ENCODE measurements at regions not wholly inside any gene's neighbourhood (a gene's known extent, or its start where the extent isn't known, plus 50 kb on each side); places are given as distances from the start of the nearest gene placed in this dataset.

GRCh38 chr10:29925771-29926692 lies 133.4 kb downstream of the JCAD start:
- H3K36me3 ChIP-seq (ENCODE audit: control insufficient read depth, insufficient read depth, low read length) = no peaks in the 10 kb centered on the region
- H3K4me3 ChIP-seq (ENCODE audit: extremely low read depth, insufficient read depth, low read length, poor library complexity, severe bottlenecking) = no peak overlapping the region
- H3K27ac ChIP-seq (ENCODE audit: low read depth, low read length, severe bottlenecking) = no peak overlapping the region
- peaks cover 7% of the 10 kb centered on the region for H3K9me3 ChIP-seq (ENCODE audit: control insufficient read depth, low read length)
- 84 to 86% methylated on average over 6 to 9 of the region's 12 CpGs for WGBS, 2 experiments (ENCODE audit: insufficient coverage in 2 of 2)
- H3K4me1 ChIP-seq (ENCODE audit: control insufficient read depth, insufficient read depth, low read length, poor library complexity, severe bottlenecking) = peaks cover 23% of the 10 kb centered on the region

- 70 to 88% methylated on average over 1 of the region's 3 CpGs for WGBS, 2 experiments (ENCODE audit: insufficient coverage in 2 of 2)
- Histone ChIP-seq H3K4me3 (ENCODE audit: extremely low read depth, insufficient read depth, low read length, poor library complexity, severe bottlenecking) (no peak overlapping the region), H3K27ac (ENCODE audit: low read depth, low read length, severe bottlenecking) (no peak overlapping the region)
Measured at GRCh38 chr10:29924436-29924835, 134.9 kb downstream of the JCAD start.

DNA sequence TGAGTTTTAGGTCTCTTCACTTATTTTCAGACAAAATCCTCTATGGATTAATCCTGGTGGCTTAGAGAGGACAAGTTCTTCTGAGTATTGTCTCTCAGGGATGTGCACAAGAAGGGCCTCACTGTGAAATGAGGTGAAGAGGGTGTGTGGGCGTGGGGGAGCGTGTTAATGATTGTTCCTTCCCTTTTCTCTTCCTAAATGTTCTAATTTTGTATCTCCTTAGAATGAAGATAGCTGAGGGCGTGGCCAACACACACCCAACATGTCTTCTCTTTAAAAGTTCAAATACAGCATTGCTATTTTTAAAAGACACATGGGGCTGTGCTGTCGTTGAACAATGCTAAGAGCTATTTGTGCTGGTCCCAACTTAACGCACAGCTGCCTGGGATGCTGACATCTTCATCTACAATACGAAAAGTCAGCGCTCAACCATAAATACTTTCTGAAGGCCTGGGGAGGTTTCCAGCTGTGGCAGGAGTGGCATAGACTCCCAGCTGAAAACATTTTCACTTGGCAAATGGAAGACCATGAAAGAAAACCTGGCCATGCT lies 135.9 kb downstream of the JCAD start:
- H3K27ac ChIP-seq (ENCODE audit: low read depth, low read length, severe bottlenecking) = no peak overlapping the region
- H3K9me3 ChIP-seq (ENCODE audit: control insufficient read depth, low read length) = peaks cover 7% of the 10 kb centered on the region
- peaks cover 23% of the 10 kb centered on the region for H3K4me1 ChIP-seq (ENCODE audit: control insufficient read depth, insufficient read depth, low read length, poor library complexity, severe bottlenecking)
- H3K36me3 ChIP-seq (ENCODE audit: control insufficient read depth, insufficient read depth, low read length) = no peaks in the 10 kb centered on the region
- WGBS, 2 experiments (ENCODE audit: insufficient coverage in 2 of 2) = 90 to 93% methylated on average over 3 to 4 of the region's 7 CpGs
- no peak overlapping the region for H3K4me3 ChIP-seq (ENCODE audit: extremely low read depth, insufficient read depth, low read length, poor library complexity, severe bottlenecking)

More at GRCh38 chr10:29924436-29924835, 134.9 kb downstream of the JCAD start:
- peaks cover 7% of the 10 kb centered on the region for H3K9me3 ChIP-seq (ENCODE audit: control insufficient read depth, low read length)
- peaks cover 23% of the 10 kb centered on the region for H3K4me1 ChIP-seq (ENCODE audit: control insufficient read depth, insufficient read depth, low read length, poor library complexity, severe bottlenecking)
- no peaks in the 10 kb centered on the region for H3K36me3 ChIP-seq (ENCODE audit: control insufficient read depth, insufficient read depth, low read length)

GRCh38 chr10:29922892-29923291 lies 136.5 kb downstream of the JCAD start:
- H3K36me3 ChIP-seq (ENCODE audit: control insufficient read depth, insufficient read depth, low read length) = no peaks in the 10 kb centered on the region
- WGBS, 2 experiments (ENCODE audit: insufficient coverage in 2 of 2) = 31 to 47% methylated on average over 2 of the region's 4 CpGs
- peaks cover 7% of the 10 kb centered on the region for H3K9me3 ChIP-seq (ENCODE audit: control insufficient read depth, low read length)
- H3K27ac ChIP-seq (ENCODE audit: low read depth, low read length, severe bottlenecking) = no peak overlapping the region
- peaks cover 23% of the 10 kb centered on the region for H3K4me1 ChIP-seq (ENCODE audit: control insufficient read depth, insufficient read depth, low read length, poor library complexity, severe bottlenecking)
- H3K4me3 ChIP-seq (ENCODE audit: extremely low read depth, insufficient read depth, low read length, poor library complexity, severe bottlenecking) = no peak overlapping the region

- Histone ChIP-seq H3K36me3 (ENCODE audit: control insufficient read depth, insufficient read depth, low read length) (no peaks in the 10 kb centered on the region), H3K27ac (ENCODE audit: low read depth, low read length, severe bottlenecking) (no peak overlapping the region), H3K4me3 (ENCODE audit: extremely low read depth, insufficient read depth, low read length, poor library complexity, severe bottlenecking) (no peak overlapping the region), H3K4me1 (ENCODE audit: control insufficient read depth, insufficient read depth, low read length, poor library complexity, severe bottlenecking) (peaks cover 23% of the 10 kb centered on the region), H3K9me3 (ENCODE audit: control insufficient read depth, low read length) (peaks cover 7% of the 10 kb centered on the region)
- no CpG with 5 or more reads among the region's 1 CpG for WGBS, 2 experiments (ENCODE audit: insufficient coverage in 2 of 2)
Measured at GRCh38 chr10:29922226-29922625, 137.2 kb downstream of the JCAD start.

DNA sequence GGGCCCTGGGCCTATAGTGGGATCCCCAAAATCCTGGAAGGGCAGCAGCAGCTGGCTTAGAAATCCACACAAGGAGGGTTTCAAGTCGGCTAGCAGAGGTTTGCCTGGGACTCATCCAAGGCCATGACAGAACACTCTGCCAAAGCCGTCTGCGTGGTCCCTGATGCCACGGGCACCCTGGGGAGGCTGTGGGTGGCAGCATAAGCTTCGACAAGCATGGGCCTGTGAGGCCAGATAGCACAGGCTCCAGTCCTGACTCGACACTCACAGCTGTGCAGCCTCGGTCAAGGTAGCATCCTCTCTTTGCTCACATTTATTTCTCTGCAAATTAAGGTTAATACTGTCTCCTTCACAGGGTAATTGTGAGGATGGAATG lies 138.3 kb downstream of the JCAD start:
- WGBS, 2 experiments (ENCODE audit: insufficient coverage in 2 of 2) = 63 to 71% methylated on average over 5 of the region's 7 CpGs
- Histone ChIP-seq H3K27ac (ENCODE audit: low read depth, low read length, severe bottlenecking) (no peak overlapping the region), H3K36me3 (ENCODE audit: control insufficient read depth, insufficient read depth, low read length) (no peaks in the 10 kb centered on the region), H3K4me3 (ENCODE audit: extremely low read depth, insufficient read depth, low read length, poor library complexity, severe bottlenecking) (no peak overlapping the region), H3K9me3 (ENCODE audit: control insufficient read depth, low read length) (no peaks in the 10 kb centered on the region), H3K4me1 (ENCODE audit: control insufficient read depth, insufficient read depth, low read length, poor library complexity, severe bottlenecking) (peaks cover 23% of the 10 kb centered on the region)

- H3K4me3 ChIP-seq (ENCODE audit: extremely low read depth, insufficient read depth, low read length, poor library complexity, severe bottlenecking) = no peak overlapping the region
- no peak overlapping the region for H3K27ac ChIP-seq (ENCODE audit: low read depth, low read length, severe bottlenecking)
- 87 to 97% methylated on average over 6 to 8 of the region's 9 CpGs for WGBS, 2 experiments (ENCODE audit: insufficient coverage in 2 of 2)
- no peaks in the 10 kb centered on the region for H3K9me3 ChIP-seq (ENCODE audit: control insufficient read depth, low read length)
- peaks cover 23% of the 10 kb centered on the region for H3K4me1 ChIP-seq (ENCODE audit: control insufficient read depth, insufficient read depth, low read length, poor library complexity, severe bottlenecking)
- H3K36me3 ChIP-seq (ENCODE audit: control insufficient read depth, insufficient read depth, low read length) = no peaks in the 10 kb centered on the region
Measured at GRCh38 chr10:29920408-29921070, 138.8 kb downstream of the JCAD start.

GRCh38 chr10:29918623-29919400 lies 140.6 kb downstream of the JCAD start:
- H3K9me3 ChIP-seq (ENCODE audit: control insufficient read depth, low read length) = no peaks in the 10 kb centered on the region
- WGBS, 2 experiments (ENCODE audit: insufficient coverage in 2 of 2) = 66 to 87% methylated on average over 2 to 3 of the region's 3 CpGs
- H3K27ac ChIP-seq (ENCODE audit: low read depth, low read length, severe bottlenecking) = no peak overlapping the region
- no peak overlapping the region for H3K4me3 ChIP-seq (ENCODE audit: extremely low read depth, insufficient read depth, low read length, poor library complexity, severe bottlenecking)
- H3K36me3 ChIP-seq (ENCODE audit: control insufficient read depth, insufficient read depth, low read length) = no peaks in the 10 kb centered on the region
- H3K4me1 ChIP-seq (ENCODE audit: control insufficient read depth, insufficient read depth, low read length, poor library complexity, severe bottlenecking) = peaks cover 14% of the 10 kb centered on the region

DNA sequence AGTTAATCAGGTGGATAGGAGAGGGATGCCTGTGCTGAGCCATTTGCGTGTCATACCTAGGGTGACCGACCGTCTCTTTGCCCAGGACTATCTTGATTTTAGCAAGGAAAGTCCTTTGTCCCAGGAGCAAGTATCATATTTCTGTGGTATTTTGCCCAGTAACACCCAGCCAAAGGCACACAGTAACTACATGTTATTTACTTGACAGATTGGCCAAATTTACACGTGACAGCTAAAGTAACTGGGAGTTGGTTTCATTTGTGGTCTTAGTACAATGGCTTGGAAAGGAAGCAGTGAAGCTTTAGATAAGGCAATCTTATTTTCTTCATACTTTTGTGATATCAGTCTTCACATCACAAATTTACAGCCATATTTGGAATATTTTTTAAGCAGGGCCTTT lies 142.1 kb downstream of the JCAD start:
- WGBS, 2 experiments (ENCODE audit: insufficient coverage in 2 of 2) = 94 to 95% methylated on average over 3 to 4 of the region's 4 CpGs
- H3K4me3 ChIP-seq (ENCODE audit: extremely low read depth, insufficient read depth, low read length, poor library complexity, severe bottlenecking) = no peak overlapping the region

GRCh38 chr10:29916669-29917068 lies 142.7 kb downstream of the JCAD start:
- no peaks in the 10 kb centered on the region for H3K9me3 ChIP-seq (ENCODE audit: control insufficient read depth, low read length)
- H3K4me3 ChIP-seq (ENCODE audit: extremely low read depth, insufficient read depth, low read length, poor library complexity, severe bottlenecking) = no peak overlapping the region
- H3K27ac ChIP-seq (ENCODE audit: low read depth, low read length, severe bottlenecking) = no peak overlapping the region
- no peaks in the 10 kb centered on the region for H3K36me3 ChIP-seq (ENCODE audit: control insufficient read depth, insufficient read depth, low read length)
- H3K4me1 ChIP-seq (ENCODE audit: control insufficient read depth, insufficient read depth, low read length, poor library complexity, severe bottlenecking) = no peaks in the 10 kb centered on the region
- 95 to 100% methylated on average over 3 to 4 of the region's 4 CpGs for WGBS, 2 experiments (ENCODE audit: insufficient coverage in 2 of 2)

More for the DNA sequence above, 142.1 kb downstream of the JCAD start:
- Histone ChIP-seq H3K36me3 (ENCODE audit: control insufficient read depth, insufficient read depth, low read length) (no peaks in the 10 kb centered on the region), H3K27ac (ENCODE audit: low read depth, low read length, severe bottlenecking) (no peak overlapping the region), H3K4me1 (ENCODE audit: control insufficient read depth, insufficient read depth, low read length, poor library complexity, severe bottlenecking) (no peaks in the 10 kb centered on the region), H3K9me3 (ENCODE audit: control insufficient read depth, low read length) (no peaks in the 10 kb centered on the region)
